ENCODE measurements at regions not wholly inside any gene's neighbourhood (a gene's known extent, or its start where the extent isn't known, plus 50 kb on each side); places are given as distances from the start of the nearest gene placed in this dataset.

DNA sequence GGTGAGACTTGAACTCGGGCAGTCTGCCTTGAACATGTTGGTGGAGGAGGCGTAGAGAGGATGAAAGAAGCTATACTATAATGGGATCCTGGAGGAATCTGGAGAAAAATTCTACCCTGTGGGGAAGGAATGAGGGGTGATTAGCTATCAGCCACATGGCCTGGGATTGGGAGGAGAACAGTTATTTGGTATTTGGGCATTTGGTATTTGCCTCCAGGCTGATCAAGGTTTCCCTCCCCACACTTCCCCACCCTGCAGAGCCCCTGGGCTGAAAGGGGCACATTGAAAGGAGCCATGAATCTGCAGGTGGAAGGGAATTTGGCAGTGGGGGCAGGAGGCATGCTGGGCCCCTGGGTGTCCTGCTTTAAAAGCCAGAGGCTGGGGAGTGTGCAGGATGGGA, 235.3 kb downstream of the INHBA start:
- H3K4me3 Mint-ChIP-seq = no peak overlapping the region
- POLR2A ChIA-PET = no interaction called here
- H3K4me1 Mint-ChIP-seq (ENCODE audit: low read depth) = no peaks in the 10 kb centered on the region
- H3K27me3 Mint-ChIP-seq = no peaks in the 10 kb centered on the region
- H3K36me3 Mint-ChIP-seq = no peaks in the 10 kb centered on the region
- CTCF ChIA-PET = no interaction called here
- no peak overlapping the region for H3K27ac Mint-ChIP-seq
- DNase-seq = no peak
- intact Hi-C loops (cut with micrococcal nuclease) = no loop called here
- peaks cover 6% of the 10 kb centered on the region for H3K9me3 Mint-ChIP-seq

GRCh38 chr7:41466760-41467384, 236.0 kb downstream of the INHBA start:
- intact Hi-C loops (cut with micrococcal nuclease) = no loop called here
- Mint-ChIP-seq H3K4me1 (ENCODE audit: low read depth) (no peaks in the 10 kb centered on the region), H3K27ac (no peak overlapping the region), H3K27me3 (no peaks in the 10 kb centered on the region), H3K9me3 (peaks cover 9% of the 10 kb centered on the region), H3K36me3 (no peaks in the 10 kb centered on the region), H3K4me3 (no peak overlapping the region)
- DNase-seq = no peak
- POLR2A ChIA-PET = no interaction called here
- CTCF ChIA-PET = no interaction called here

DNA sequence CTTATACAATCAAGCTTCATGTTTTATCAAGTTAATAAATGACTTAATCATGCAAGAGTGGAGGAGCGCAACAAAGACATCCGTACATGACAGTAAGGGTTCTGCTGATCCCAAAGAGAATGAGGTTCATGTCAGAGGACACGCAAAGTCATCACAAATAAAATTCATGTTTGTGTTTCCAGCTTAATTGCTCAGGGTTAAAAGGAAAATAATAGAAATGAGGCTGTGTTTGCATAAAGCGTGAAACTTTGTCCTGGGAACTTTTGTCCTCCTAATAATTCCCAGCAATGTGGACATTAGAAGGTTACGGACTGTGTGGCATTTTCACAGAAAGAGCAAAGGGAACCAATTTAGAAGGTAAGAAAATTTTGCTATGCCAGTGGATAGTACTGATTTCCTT, 237.3 kb downstream of the INHBA start:
- DNase-seq = no peak
- Mint-ChIP-seq H3K27ac (no peak overlapping the region), H3K27me3 (no peaks in the 10 kb centered on the region), H3K4me3 (no peak overlapping the region), H3K4me1 (ENCODE audit: low read depth) (no peaks in the 10 kb centered on the region), H3K9me3 (peaks cover 10% of the 10 kb centered on the region), H3K36me3 (no peaks in the 10 kb centered on the region)
- ChIA-PET POLR2A (no interaction called here), CTCF (no interaction called here)
- intact Hi-C loops (cut with micrococcal nuclease) = no loop called here

- no peaks in the 10 kb centered on the region for H3K36me3 Mint-ChIP-seq
- intact Hi-C loops (cut with micrococcal nuclease) = no loop called here
- no peak overlapping the region for H3K4me3 Mint-ChIP-seq
- CTCF ChIA-PET = no interaction called here
- POLR2A ChIA-PET = no interaction called here
- DNase-seq = no peak
- no peaks in the 10 kb centered on the region for H3K4me1 Mint-ChIP-seq (ENCODE audit: low read depth)
- no peaks in the 10 kb centered on the region for H3K27me3 Mint-ChIP-seq
- H3K27ac Mint-ChIP-seq = no peak overlapping the region
- peaks cover 10% of the 10 kb centered on the region for H3K9me3 Mint-ChIP-seq
Measured at GRCh38 chr7:41463770-41464470, 239.0 kb downstream of the INHBA start.

- H3K9me3 Mint-ChIP-seq = peaks cover 9% of the 10 kb centered on the region
- DNase-seq = no peak
- H3K27ac Mint-ChIP-seq = no peak overlapping the region
- no peaks in the 10 kb centered on the region for H3K4me1 Mint-ChIP-seq (ENCODE audit: low read depth)
- H3K36me3 Mint-ChIP-seq = no peaks in the 10 kb centered on the region
- ChIA-PET CTCF (no interaction called here), POLR2A (no interaction called here)
- H3K27me3 Mint-ChIP-seq = no peaks in the 10 kb centered on the region
- no peak overlapping the region for H3K4me3 Mint-ChIP-seq
- intact Hi-C loops (cut with micrococcal nuclease) = no loop called here
Measured at GRCh38 chr7:41459623-41460261, 243.1 kb downstream of the INHBA start.

- Mint-ChIP-seq H3K9me3 (peaks cover 9% of the 10 kb centered on the region), H3K4me3 (no peak overlapping the region), H3K27me3 (no peaks in the 10 kb centered on the region), H3K36me3 (no peaks in the 10 kb centered on the region), H3K27ac (no peak overlapping the region), H3K4me1 (ENCODE audit: low read depth) (no peaks in the 10 kb centered on the region)
- no peak for DNase-seq
- ChIA-PET POLR2A (no interaction called here), CTCF (no interaction called here)
- intact Hi-C loops (cut with micrococcal nuclease) = no loop called here
Measured at GRCh38 chr7:41459183-41459582, 243.7 kb downstream of the INHBA start.

DNA sequence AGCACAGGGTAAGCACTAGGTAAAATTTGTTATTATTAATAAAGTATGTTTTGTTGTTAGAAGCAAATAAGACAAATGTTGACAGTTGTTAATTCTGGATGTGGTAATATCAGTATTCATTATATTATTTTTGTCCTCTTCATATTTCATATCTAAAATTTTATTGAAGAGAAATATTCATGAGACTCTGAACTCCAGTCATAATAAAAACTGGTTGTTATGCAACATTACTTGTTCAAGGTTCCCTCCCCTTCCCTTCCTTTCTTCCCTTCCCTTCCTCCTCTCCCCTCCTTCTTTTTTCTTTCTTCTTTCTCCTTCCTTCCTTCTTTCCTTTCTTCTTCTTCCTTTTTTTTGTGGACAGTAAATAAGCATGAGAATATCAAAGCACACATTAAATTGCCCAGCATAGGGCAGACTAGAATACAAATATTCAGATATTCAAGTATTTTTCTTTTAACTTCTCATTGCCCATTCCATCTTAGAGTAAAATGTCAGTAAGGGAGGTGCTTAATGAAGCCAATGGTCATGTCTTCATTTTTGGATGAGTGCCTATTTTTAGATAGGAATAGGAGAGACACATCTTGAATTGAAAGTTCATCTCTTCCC, 245.0 kb downstream of the INHBA start:
- CTCF ChIA-PET = no interaction called here
- no peaks in the 10 kb centered on the region for H3K4me1 Mint-ChIP-seq (ENCODE audit: low read depth)
- no peak for DNase-seq
- intact Hi-C loops (cut with micrococcal nuclease) = no loop called here
- POLR2A ChIA-PET = no interaction called here
- peaks cover 12% of the 10 kb centered on the region for H3K9me3 Mint-ChIP-seq
- H3K4me3 Mint-ChIP-seq = no peak overlapping the region
- no peaks in the 10 kb centered on the region for H3K36me3 Mint-ChIP-seq
- no peaks in the 10 kb centered on the region for H3K27me3 Mint-ChIP-seq
- no peak overlapping the region for H3K27ac Mint-ChIP-seq

GRCh38 chr7:41451826-41452225, 251.1 kb downstream of the INHBA start:
- H3K4me3 Mint-ChIP-seq = no peak overlapping the region
- H3K27me3 Mint-ChIP-seq = no peaks in the 10 kb centered on the region
- intact Hi-C loops (cut with micrococcal nuclease) = no loop called here
- H3K27ac Mint-ChIP-seq = no peak overlapping the region
- ChIA-PET CTCF (no interaction called here), POLR2A (no interaction called here)
- no peak for DNase-seq
- H3K36me3 Mint-ChIP-seq = no peaks in the 10 kb centered on the region
- peaks cover 8% of the 10 kb centered on the region for H3K9me3 Mint-ChIP-seq
- H3K4me1 Mint-ChIP-seq (ENCODE audit: low read depth) = no peaks in the 10 kb centered on the region

DNA sequence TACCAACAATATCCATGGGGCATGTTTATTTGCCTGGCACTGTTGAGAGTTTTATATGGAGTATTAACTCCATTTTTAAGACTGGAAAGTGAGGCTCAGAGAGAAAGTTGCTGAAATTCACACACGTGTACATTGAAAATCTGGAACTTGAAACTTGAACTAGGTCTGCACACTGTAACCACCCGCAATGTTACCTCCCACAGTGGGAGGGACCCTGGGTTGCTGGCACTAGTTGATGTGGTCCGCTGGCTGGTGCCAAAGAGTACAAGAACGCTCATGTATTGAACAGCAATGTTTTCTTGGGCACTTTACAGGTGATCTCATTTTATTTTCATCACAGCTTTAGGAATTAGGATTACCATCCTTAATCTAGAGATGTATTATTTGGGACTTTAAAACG, 253.2 kb downstream of the INHBA start:
- Mint-ChIP-seq H3K9me3 (peaks cover 8% of the 10 kb centered on the region), H3K4me1 (ENCODE audit: low read depth) (no peaks in the 10 kb centered on the region), H3K4me3 (no peak overlapping the region), H3K36me3 (no peaks in the 10 kb centered on the region), H3K27me3 (no peaks in the 10 kb centered on the region), H3K27ac (no peak overlapping the region)
- ChIA-PET POLR2A (no interaction called here), CTCF (no interaction called here)
- intact Hi-C loops (cut with micrococcal nuclease) = no loop called here
- no peak for DNase-seq

- no peaks in the 10 kb centered on the region for H3K36me3 Mint-ChIP-seq
- POLR2A ChIA-PET = no interaction called here
- CTCF ChIA-PET = no interaction called here
Measured at GRCh38 chr7:41449286-41449685, 253.6 kb downstream of the INHBA start.

GRCh38 chr7:41448104-41448503, 254.8 kb downstream of the INHBA start:
- DNase-seq = no peak
- Mint-ChIP-seq H3K27me3 (no peaks in the 10 kb centered on the region), H3K9me3 (peaks cover 6% of the 10 kb centered on the region), H3K4me1 (ENCODE audit: low read depth) (no peaks in the 10 kb centered on the region), H3K27ac (no peak overlapping the region), H3K4me3 (no peak overlapping the region), H3K36me3 (no peaks in the 10 kb centered on the region)
- intact Hi-C loops (cut with micrococcal nuclease) = no loop called here
- CTCF ChIA-PET = no interaction called here
- POLR2A ChIA-PET = no interaction called here

More at GRCh38 chr7:41449286-41449685, 253.6 kb downstream of the INHBA start:
- Mint-ChIP-seq H3K9me3 (peaks cover 8% of the 10 kb centered on the region), H3K27me3 (no peaks in the 10 kb centered on the region), H3K4me3 (no peak overlapping the region), H3K4me1 (ENCODE audit: low read depth) (no peaks in the 10 kb centered on the region), H3K27ac (no peak overlapping the region)
- no peak for DNase-seq
- intact Hi-C loops (cut with micrococcal nuclease) = no loop called here

GRCh38 chr7:41447450-41448042, 255.3 kb downstream of the INHBA start:
- intact Hi-C loops (cut with micrococcal nuclease) = no loop called here
- no peak overlapping the region for H3K27ac Mint-ChIP-seq
- H3K36me3 Mint-ChIP-seq = no peaks in the 10 kb centered on the region
- H3K27me3 Mint-ChIP-seq = no peaks in the 10 kb centered on the region
- DNase-seq = no peak
- H3K9me3 Mint-ChIP-seq = peaks cover 7% of the 10 kb centered on the region
- no peaks in the 10 kb centered on the region for H3K4me1 Mint-ChIP-seq (ENCODE audit: low read depth)
- no peak overlapping the region for H3K4me3 Mint-ChIP-seq
- CTCF ChIA-PET = no interaction called here
- POLR2A ChIA-PET = no interaction called here

Measured in activated CD4-positive, alpha-beta memory T cell treated with anti-CD3 and anti-CD28 coated beads for 36 hours (primary cell).